ENCODE measurements at regions not wholly inside any gene's neighbourhood (a gene's known extent, or its start where the extent isn't known, plus 50 kb on each side); places are given as distances from the start of the nearest gene placed in this dataset.
"Not testable (repeated sequence)": the region's sequence is repeated elsewhere in the genome, so short reads cannot be mapped to it uniquely, and the experiment has no call there.

DNA sequence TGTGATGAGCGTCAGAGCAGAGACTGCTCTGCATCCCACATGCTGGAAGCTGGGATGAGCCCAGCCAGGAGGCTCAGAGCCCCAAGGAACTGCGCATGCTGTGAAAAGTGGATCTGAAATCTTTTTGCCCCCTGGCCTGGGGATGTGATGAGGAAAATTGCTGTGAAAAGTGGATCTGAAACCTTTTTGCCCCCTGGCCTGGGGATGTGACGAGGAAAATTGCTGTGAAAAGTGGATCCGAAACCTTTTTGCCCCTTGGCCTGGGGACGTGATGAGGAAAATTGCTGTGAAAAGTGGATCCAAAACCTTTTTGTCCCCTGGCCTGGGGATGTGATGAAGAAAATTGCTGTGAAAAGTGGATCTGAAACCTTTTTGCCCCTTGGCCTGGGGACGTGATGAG is 187.9 kb downstream of the BANP start:
- not testable (repeated sequence) for DNase-seq (ENCODE audit: low spot score in 2 of 2); H3K4me3 Mint-ChIP-seq; H3K36me3 Mint-ChIP-seq (ENCODE audit: insufficient read depth); ATAC-seq (replicated peaks; ENCODE audit: extremely low read depth, poor library complexity, severe bottlenecking); H3K27ac Mint-ChIP-seq (ENCODE audit: low read depth); H3K4me1 Mint-ChIP-seq
- Mint-ChIP-seq H3K27me3 (peaks cover 21% of the 10 kb centered on the region), H3K9me3 (peaks cover 15% of the 10 kb centered on the region)

DNA sequence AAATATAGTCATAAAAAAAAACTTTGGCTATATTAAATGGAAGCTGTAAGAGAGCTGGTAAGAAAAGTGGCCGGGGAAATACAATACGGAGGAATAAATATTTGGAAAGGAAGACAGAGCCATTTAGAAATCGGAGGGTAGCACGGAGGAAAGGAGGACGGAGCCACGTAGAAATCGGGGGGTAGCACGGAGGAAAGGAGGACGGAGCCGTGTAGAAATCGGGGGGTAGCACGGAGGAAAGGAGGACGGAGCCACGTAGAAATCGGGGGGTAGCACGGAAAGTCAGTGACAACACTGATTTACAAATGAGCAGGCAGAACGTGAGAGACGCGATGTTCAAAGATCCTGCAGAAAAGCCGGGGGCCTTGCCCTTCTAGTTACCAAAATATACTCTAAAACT is 189.0 kb downstream of the BANP start:
- Mint-ChIP-seq H3K9me3 (peaks cover 15% of the 10 kb centered on the region), H3K27me3 (peaks cover 21% of the 10 kb centered on the region)
- ATAC-seq (replicated peaks; ENCODE audit: extremely low read depth, poor library complexity, severe bottlenecking); H3K36me3 Mint-ChIP-seq (ENCODE audit: insufficient read depth); H3K4me1 Mint-ChIP-seq; H3K27ac Mint-ChIP-seq (ENCODE audit: low read depth); DNase-seq (ENCODE audit: low spot score in 2 of 2); H3K4me3 Mint-ChIP-seq: not testable (repeated sequence)

DNA sequence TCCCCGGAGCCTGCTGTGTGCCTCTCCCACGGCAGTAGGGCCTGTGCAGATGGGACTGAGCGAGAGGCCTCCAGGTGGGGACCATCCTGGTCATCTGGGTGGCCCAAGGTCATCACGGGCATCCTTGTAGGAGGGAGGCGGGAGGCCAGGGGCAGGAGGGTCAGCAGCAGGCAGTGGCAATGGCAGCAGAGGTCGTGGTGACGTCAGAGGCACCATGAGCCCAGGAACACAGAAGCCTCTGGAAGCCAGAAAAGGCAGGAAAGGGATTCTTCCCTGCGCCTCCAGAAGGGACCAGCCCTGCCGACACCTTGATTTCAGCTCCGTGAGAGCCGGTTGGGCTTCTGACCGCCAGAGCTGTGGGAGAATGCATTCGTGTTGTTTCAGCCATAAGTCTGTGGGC is 190.3 kb downstream of the BANP start:
- DNase-seq (ENCODE audit: low spot score in 2 of 2) (no peak), ATAC-seq (replicated peaks; ENCODE audit: extremely low read depth, poor library complexity, severe bottlenecking) (no peak)
- H3K36me3 Mint-ChIP-seq (ENCODE audit: insufficient read depth): peaks cover 2% of the 10 kb centered on the region
- H3K27ac Mint-ChIP-seq (ENCODE audit: low read depth): no peak overlapping the region
- H3K27me3 Mint-ChIP-seq: peaks cover 21% of the 10 kb centered on the region
- H3K9me3 Mint-ChIP-seq: peaks cover 15% of the 10 kb centered on the region
- no peak overlapping the region for H3K4me3 Mint-ChIP-seq
- no peaks in the 10 kb centered on the region for H3K4me1 Mint-ChIP-seq

DNA sequence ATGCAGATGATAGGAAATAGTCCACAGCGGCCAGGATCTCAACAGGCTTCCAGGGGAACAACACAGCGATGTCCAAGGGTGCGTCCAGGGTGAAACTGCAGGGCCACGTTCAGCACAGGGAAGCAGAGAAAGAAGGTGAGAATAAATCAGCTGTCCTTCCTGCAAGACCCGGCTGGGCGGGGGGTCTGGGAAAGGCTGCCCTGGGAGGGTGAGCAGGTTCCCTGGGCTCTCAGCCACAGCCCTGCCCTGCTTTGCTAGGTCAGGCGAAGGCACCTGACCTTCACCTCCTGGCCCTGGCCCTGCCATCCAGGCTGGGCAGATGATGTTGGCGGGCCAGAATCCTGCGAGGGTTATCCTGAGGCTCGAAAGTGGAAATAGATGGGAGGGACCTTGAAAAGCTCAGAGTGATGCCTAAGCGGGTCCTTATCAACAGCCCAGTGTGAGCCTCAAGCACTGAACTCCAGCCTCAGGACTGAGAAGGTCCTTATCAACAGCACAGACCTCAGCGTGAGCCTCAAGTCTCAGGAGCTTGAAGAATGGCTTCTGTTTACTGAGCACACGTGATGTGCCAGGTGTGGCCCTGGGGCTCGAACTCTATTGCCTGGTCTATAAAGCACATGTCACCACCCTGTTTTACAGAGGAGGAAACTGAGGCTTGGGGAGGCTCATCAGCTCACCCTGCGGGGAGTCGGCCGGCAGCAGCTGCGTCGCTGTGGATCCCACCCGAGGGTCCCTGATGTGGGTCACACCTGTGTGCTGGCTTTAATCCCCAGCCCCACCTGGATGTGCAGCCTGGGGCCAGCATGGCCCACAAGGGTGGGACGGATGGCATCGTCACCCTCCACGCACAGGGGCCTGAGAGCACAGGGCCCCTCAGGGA is 191.1 kb downstream of the BANP start:
- not testable (repeated sequence) for H3K36me3 Mint-ChIP-seq (ENCODE audit: insufficient read depth); H3K27ac Mint-ChIP-seq (ENCODE audit: low read depth); ATAC-seq (replicated peaks; ENCODE audit: extremely low read depth, poor library complexity, severe bottlenecking); DNase-seq (ENCODE audit: low spot score in 2 of 2); H3K4me3 Mint-ChIP-seq; H3K4me1 Mint-ChIP-seq
- peaks cover 15% of the 10 kb centered on the region for H3K9me3 Mint-ChIP-seq
- H3K27me3 Mint-ChIP-seq: peaks cover 21% of the 10 kb centered on the region

DNA sequence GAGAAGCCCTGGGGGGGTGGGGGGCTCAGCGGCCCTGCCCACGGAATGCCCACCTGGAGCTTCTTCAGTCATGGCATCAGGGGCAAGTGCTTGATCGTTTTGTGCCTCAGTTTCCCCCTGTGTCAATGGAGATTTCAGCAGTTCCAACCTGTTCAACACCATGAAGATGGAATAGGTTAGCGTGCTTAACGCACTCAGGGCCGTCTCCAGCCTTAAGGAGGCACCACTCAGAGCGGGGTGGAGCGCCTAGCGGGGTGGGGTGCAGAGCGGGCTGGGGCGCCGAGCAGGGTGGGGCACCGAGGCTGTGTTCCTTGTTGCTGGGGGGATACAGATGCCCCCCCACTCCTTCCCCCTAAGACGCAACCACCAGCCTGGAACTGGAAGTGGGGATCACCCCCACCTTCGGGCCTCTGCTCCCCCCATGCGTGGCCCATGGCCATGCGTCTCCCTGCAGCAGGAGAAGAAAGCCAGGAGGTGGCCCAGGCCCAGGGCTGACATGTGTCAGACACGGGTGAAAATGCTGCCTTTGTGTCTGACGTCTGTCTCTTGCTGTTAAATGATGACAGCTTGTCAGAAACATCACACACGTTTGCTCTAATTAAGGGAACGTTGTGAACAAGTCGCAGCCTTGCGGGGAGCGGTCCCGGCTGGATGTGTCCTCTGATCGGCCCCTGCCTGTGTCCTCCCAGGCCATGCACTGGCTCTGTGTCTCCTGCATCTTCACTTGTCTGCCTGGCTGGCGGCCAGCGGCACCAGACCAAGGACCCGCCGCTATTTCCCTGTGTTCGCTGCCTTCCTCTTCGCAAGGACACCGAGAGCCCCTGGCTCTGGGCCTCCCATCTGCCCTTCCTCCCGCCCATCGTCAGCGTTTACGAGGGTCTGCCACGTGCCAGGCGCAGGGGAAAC is 192.1 kb downstream of the BANP start:
- H3K36me3 Mint-ChIP-seq (ENCODE audit: insufficient read depth); H3K9me3 Mint-ChIP-seq; H3K27ac Mint-ChIP-seq (ENCODE audit: low read depth); H3K4me1 Mint-ChIP-seq; DNase-seq (ENCODE audit: low spot score in 2 of 2); H3K4me3 Mint-ChIP-seq; ATAC-seq (replicated peaks; ENCODE audit: extremely low read depth, poor library complexity, severe bottlenecking): not testable (repeated sequence)
- H3K27me3 Mint-ChIP-seq: peaks cover 21% of the 10 kb centered on the region

DNA sequence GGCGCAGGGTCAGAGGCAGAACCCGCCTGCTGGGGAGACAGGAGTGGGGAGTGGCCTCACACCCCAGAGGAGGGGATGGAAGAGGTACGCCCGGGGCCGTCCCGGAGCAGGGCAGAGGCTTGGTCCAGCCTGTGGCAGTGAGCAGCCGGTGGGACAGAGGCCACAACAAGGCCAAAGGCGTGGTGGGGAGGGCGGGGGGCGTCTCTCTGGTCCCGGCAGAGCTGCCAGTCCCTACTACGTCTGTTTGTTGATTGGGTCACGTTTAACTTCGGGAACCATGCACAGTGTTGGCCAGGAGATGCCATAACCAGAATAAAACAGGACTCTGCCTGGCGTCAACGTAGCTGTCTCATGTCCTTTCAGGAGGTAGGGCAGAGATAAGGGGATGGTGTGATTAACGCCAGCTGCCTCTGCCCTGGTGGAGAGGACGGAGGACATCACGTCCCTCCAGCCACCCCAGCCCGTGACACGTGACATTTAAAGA is 192.8 kb downstream of the BANP start:
- no peak for ATAC-seq (replicated peaks; ENCODE audit: extremely low read depth, poor library complexity, severe bottlenecking)
- Mint-ChIP-seq H3K4me3 (no peak overlapping the region), H3K27me3 (peaks cover 16% of the 10 kb centered on the region), H3K27ac (ENCODE audit: low read depth) (no peak overlapping the region), H3K36me3 (ENCODE audit: insufficient read depth) (peaks cover 3% of the 10 kb centered on the region), H3K4me1 (no peaks in the 10 kb centered on the region), H3K9me3 (peaks cover under 1% of the 10 kb centered on the region)
- no peak for DNase-seq (ENCODE audit: low spot score in 2 of 2)

DNA sequence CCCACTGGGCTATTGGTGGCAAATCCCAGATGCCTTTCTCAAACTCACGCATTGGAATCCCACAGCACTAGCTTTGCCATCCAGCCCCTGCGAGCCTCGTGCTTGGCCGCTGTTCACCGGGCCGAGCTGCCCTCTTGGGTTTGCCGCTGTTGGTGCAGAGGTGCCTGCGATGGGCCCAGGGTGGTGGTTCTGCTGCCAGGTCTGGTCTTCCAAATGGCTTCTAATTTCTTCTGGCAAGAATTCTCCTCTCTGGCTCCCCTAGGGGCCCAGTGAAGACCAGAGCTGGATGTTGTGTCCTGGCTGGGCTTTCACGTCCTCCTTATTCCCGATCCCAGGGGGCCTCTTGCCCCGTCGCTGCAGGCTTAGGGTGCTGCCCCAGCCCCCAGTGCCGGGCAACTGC is 194.1 kb downstream of the BANP start:
- not testable (repeated sequence) for H3K4me1 Mint-ChIP-seq; H3K36me3 Mint-ChIP-seq (ENCODE audit: insufficient read depth); DNase-seq (ENCODE audit: low spot score in 2 of 2); ATAC-seq (replicated peaks; ENCODE audit: extremely low read depth, poor library complexity, severe bottlenecking); H3K27ac Mint-ChIP-seq (ENCODE audit: low read depth); H3K27me3 Mint-ChIP-seq; H3K9me3 Mint-ChIP-seq; H3K4me3 Mint-ChIP-seq

DNA sequence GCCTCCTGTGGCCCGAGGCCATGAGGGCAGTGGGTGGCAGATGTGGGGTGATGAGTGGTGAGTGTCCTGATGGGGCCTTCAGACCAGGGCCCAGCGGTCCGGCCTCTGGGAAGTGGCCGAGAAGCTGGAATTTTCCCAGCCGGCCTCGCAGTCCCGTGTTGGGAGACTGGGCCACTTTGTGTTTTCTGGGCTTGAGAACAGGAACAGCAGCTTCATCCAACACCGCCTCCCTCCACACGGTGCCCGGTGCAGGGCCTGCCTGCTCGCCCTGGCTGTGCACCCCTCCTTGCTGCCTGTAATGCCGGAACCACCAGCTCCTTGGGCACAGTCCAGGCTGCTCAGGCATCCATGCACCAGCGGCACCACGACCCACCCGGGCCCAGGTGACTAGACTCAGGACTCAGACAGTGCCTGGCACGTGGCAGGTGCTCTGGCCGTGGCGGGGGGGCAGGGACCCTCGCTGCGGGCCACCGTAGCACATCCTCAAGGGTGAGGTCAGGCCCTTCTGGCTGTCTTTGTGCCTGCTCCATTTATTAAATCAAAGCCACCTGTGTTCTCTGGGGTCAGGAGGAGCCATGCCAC is 194.7 kb downstream of the BANP start:
- H3K4me3 Mint-ChIP-seq; H3K4me1 Mint-ChIP-seq; H3K27me3 Mint-ChIP-seq; H3K9me3 Mint-ChIP-seq; ATAC-seq (replicated peaks; ENCODE audit: extremely low read depth, poor library complexity, severe bottlenecking); H3K36me3 Mint-ChIP-seq (ENCODE audit: insufficient read depth); DNase-seq (ENCODE audit: low spot score in 2 of 2); H3K27ac Mint-ChIP-seq (ENCODE audit: low read depth): not testable (repeated sequence)

DNA sequence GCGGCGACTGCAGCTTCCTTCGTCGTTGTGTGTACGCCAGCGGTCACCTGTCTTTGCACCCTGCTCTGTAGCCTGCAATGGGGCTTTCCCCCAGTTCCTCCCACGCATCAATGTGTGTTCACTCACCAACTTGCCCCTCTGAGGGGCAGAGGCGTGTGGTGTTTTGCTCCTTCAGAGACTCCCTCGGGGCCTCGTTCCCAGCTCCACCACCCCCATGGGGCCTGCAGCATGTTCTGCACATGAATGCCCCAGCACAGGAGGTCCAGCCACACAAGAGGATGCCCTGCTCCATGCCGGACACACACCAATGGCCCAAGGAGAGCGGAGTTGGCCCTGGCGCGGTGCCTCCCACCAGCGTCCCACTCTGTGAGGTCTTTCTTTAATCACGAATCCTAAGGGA is 196.8 kb downstream of the BANP start:
- not testable (repeated sequence) for H3K4me3 Mint-ChIP-seq; H3K9me3 Mint-ChIP-seq; H3K27me3 Mint-ChIP-seq; H3K36me3 Mint-ChIP-seq (ENCODE audit: insufficient read depth); ATAC-seq (replicated peaks; ENCODE audit: extremely low read depth, poor library complexity, severe bottlenecking); H3K4me1 Mint-ChIP-seq; DNase-seq (ENCODE audit: low spot score in 2 of 2)
- H3K27ac Mint-ChIP-seq (ENCODE audit: low read depth): peak overlapping the region; percentile 51

DNA sequence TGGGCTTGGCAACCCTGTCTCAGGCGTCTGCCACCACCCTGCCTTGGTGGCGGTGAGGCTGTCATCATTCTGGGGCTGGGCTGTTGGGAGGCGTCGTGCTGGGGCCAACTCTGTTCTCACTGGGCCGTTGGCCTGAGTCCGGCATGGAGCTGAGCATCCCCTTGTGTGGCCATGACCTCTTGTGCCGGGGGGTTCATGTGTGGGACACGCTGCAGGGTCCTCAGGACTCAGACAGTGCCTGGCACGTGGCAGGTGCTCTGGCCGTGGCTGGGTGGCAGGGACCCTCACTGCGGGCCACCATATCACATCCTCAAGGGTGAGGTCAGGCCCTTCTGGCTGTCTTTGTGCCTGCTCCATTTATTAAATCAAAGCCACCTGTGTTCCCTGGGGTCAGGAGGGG is 197.4 kb downstream of the BANP start:
- not testable (repeated sequence) for H3K4me3 Mint-ChIP-seq; DNase-seq (ENCODE audit: low spot score in 2 of 2); H3K27me3 Mint-ChIP-seq; H3K4me1 Mint-ChIP-seq; H3K36me3 Mint-ChIP-seq (ENCODE audit: insufficient read depth); H3K9me3 Mint-ChIP-seq; H3K27ac Mint-ChIP-seq (ENCODE audit: low read depth); ATAC-seq (replicated peaks; ENCODE audit: extremely low read depth, poor library complexity, severe bottlenecking)

DNA sequence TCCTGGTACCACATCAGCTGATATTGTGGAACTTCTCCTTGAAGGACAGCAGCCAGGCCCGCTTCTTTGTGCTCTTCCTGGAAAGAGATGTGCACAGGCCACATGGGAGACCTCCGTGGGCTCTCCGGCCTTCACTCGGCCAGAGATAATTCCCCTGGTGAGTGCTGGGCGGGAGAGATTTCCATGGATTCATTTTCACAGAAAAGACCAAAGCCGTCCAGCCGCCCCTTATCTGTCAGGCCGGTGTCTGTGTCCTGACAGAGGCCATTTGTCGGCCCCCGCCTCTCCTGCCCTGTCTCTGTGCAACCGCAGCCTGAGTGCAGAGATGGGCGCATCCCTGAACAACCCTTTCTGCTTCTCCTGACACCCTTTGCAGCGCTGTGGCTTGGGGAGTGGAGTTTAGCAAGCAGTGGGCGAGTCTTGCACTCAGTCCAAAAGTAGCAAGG is 197.9 kb downstream of the BANP start:
- H3K27ac Mint-ChIP-seq (ENCODE audit: low read depth); H3K27me3 Mint-ChIP-seq: not testable (repeated sequence)

DNA sequence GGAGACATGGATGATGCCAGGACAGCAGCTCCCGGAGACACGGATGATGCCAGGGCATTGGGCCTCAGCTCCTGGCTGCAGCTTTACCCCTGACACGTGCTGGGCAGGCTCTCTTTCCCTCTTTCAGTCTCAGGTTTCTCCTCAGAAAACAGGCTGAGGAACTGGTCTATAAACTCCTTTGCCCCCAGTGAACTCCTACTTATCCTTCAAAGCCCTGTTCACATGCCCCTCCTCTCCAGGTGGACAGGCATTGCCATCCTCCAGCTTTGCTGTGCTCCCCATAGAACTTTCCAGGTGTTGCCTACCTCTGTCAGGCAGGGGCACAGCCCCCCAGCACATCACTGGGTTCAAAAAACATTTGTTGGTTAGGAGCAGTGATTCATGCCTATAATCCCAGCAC is 198.4 kb downstream of the BANP start:
- H3K4me1 Mint-ChIP-seq; H3K9me3 Mint-ChIP-seq; H3K27ac Mint-ChIP-seq (ENCODE audit: low read depth); H3K36me3 Mint-ChIP-seq (ENCODE audit: insufficient read depth); H3K27me3 Mint-ChIP-seq; H3K4me3 Mint-ChIP-seq; ATAC-seq (replicated peaks; ENCODE audit: extremely low read depth, poor library complexity, severe bottlenecking); DNase-seq (ENCODE audit: low spot score in 2 of 2): not testable (repeated sequence)

More for the DNA sequence above, 197.9 kb downstream of the BANP start:
- ATAC-seq (replicated peaks; ENCODE audit: extremely low read depth, poor library complexity, severe bottlenecking); H3K4me1 Mint-ChIP-seq; H3K36me3 Mint-ChIP-seq (ENCODE audit: insufficient read depth); H3K4me3 Mint-ChIP-seq; DNase-seq (ENCODE audit: low spot score in 2 of 2); H3K9me3 Mint-ChIP-seq: not testable (repeated sequence)

Measured in central memory CD8-positive, alpha-beta T cell (primary cell).